ENCODE measurements at regions not wholly inside any gene's neighbourhood (a gene's known extent, or its start where the extent isn't known, plus 50 kb on each side); places are given as distances from the start of the nearest gene placed in this dataset.
"Not testable (repeated sequence)": the region's sequence is repeated elsewhere in the genome, so short reads cannot be mapped to it uniquely, and the experiment has no call there.

DNA sequence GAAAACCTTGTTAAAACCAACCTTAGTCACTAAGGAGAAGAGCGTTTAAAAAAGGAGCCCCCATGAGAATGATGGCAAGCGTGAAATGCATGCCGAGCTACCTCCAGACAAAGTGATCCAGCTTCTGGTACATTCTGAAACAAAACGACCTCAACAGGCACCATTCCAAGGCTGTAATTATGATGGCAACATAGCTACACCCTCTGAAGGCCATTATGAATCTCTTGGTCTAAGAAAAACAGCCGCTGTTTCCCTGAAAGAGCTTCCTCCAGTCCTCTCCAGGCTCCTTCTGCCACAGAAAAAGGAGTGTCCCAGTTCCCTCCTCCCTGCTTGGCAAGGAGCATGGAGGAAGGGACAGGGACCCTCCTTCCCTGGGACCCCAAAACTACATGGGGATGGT, 50.0 kb upstream of the ABLIM1 start:
- peak in 3 of 58 donors; percentile 10 to 16 (median 13) for DNase-seq

- DNase-seq = no peak
These were observed 50.8 kb upstream of the ABLIM1 start for GRCh38 chr10:114708717-114709335.

- no peak for DNase-seq
These were observed 51.9 kb upstream of the ABLIM1 start for GRCh38 chr10:114709984-114710383.

DNA sequence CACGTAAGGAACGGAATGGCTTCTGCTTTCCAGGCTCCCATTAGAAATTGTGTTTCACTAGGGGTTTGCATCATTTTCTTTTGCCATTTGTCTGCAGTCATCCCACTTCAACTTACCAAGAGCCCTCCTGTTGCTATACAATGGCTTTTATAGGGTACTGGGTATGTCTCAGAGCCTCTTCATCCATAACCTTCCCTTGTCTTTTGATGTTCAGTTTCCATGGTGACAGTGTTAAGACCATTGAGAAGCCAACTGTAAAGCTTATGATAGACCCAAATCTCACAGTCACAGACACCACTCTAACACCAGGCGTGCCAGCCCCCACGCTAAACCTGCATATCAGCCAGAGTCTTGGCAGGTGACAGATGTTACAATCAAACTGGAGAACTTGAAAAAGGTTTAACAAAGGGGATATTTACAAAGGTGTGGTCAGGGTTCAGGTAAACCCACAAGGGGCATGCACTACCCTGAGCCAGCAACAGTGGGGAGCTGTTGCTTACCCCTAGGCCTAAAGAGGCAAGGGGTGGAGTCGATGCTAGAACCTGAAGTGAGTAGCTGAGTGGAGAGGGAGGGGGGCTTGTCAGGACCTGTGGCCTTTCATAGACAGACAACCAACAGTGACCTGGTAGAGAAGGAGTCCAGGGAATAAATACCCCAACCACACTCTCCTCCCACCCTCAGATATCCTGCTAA, 53.2 kb upstream of the ABLIM1 start:
- no peak for DNase-seq

- no peak for DNase-seq
These were observed 53.8 kb upstream of the ABLIM1 start for GRCh38 chr10:114711869-114712250.

DNA sequence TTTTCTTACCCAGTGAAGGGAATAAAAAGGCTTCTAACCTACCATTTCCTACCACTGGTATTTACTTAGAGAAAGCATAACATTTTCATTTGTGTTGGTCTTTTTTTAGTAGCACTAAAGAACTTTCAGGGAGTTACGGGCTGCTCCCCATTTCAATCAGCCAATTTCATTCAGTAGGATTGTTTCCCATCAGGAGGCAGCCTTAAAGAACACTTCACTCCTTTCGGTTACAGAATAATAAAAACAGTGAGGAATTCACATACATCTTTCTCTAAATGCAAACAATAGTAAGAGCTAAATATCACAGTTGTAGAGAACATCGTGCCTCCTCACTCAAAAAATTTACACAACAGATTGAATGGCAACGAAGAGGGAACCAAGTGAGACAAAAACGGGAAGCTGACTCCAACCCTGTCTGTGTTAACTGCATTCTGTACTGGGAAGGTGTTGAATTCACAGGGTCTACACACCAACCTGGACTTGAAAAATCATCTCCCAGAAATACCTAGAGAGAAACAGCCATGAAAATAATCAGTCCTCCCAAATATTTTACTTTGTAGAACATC, 55.5 kb upstream of the ABLIM1 start:
- peak in 2 of 58 donors; percentile 10 to 21 for DNase-seq

DNA sequence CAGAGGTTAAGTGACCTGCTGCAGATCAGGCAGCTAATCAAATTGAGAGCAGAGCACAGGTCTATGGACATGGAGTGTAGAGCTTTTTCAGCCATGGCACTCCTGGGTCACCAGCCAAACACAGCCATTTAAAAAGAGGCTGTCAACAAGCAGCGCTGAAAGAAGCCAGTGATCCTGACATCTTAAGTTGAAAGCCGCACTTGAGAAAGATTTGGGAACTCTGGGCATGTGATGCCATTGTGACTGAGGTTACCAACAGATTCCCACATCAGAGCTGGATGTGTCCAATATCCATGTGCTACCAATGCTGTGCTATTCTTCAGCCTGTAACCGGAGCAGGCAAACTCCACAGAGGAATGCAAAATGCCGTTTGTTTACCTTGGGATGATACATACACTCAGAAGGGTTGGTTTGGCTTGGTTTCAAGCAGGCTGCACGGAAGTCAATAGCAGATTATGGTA, 56.2 kb upstream of the ABLIM1 start:
- DNase-seq = peak in 28 of 58 donors; percentile 10 to 75 (median 32)

GRCh38 chr10:114715171-114715670, 57.1 kb upstream of the ABLIM1 start:
- DNase-seq = peak in 1 of 58 donors; percentile 26

DNA sequence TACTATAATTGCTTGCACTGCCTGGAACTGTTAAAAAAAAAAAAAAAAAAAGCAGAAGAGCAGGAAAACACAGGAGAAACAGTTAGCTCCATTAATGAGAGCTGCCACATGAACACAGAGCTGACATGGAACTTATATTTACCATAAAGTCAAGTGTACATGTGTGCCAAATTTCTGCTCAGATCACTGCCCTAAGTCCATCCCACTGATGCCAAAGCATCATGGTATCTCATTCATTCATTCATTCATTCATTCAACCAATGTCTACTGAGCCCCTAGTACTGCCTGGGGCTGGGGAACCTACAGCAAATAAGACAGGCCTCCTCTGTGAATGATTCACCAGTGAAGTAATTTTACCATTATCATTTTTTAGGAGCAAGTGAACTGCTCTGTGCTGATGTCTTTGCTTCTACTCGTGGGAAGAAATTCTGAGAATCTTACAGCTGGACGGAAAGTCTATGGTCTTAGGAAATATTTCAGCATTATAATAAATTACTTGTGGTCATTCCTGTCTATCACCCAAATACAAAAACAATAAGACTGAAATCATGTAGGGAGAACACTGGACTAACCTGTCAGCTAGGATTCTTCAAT, 58.8 kb upstream of the ABLIM1 start:
- no peak for DNase-seq

DNA sequence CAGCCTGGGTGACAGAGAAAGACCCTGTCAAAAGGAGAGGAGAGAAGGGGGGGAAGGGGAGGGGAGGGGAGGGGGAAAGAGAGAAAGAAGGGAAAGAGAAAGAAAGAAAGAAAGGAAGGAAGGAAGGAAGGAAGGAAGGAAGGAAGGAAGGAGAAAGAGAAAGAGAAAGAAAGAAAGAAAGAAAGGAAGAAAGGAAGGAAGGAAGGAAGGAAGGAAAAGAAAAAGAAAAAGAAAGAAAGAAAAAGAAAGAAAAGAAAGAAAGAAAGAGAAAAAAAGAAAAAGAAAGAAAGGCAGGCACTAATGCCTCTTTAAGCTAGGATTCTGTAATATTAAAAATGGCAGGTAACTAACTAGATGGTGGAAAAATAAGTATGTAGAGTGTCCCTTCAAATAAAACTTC, 59.8 kb upstream of the ABLIM1 start:
- not testable (repeated sequence) for DNase-seq

- DNase-seq = peak in 2 of 58 donors; percentile 13 to 33
These were observed 60.3 kb upstream of the ABLIM1 start for GRCh38 chr10:114718374-114718773.

- no peak for DNase-seq
These were observed 61.2 kb upstream of the ABLIM1 start for GRCh38 chr10:114719311-114719710.

DNA sequence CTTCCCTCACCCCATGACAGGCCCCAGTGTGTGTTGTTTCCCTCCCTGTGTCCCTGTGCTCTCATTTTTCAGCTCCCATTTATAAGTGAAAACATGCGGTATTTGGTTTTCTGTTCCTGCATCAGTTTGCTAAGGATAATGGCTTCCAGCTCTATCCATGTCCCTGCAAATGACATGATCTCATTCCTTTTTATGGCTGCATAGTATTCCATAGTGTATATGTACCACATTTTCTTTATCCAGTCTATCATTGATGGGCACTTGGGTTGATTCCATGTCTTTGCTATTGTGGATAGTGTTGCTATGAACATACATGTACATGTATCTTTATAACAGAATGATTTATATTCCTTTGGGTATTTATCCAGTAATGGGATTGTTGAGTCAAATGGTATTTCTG, 61.9 kb upstream of the ABLIM1 start:
- not testable (repeated sequence) for DNase-seq

DNA sequence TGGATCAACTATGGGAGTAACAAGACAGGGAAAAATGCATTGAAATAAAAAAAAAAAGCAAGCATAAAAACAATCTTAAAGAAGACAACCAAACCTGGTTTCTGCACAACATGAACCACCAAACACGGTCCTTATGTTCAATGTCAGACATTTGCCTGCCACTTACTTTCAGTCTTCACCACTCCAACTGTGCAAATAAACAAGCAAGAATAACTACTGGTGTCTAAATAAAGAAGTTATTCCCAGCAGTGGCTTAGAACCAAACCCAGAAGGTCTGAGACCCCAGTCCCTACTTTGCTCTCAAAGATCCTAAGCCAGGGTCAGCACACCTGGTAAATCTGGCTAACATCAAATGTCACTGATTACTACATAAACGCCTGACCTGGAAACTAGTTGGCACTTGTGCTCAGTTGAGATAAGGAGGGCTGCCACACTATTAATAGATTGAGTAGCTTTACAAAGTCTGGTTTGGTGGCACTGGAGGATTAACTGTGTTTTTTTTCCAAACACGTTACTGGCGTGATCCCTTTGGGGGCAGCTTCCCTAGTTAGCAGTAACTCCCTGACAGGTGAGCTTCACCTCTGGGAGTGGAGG, 62.7 kb upstream of the ABLIM1 start:
- no peak for DNase-seq

- not testable (repeated sequence) for DNase-seq
These were observed 64.1 kb upstream of the ABLIM1 start for GRCh38 chr10:114722136-114722535.

GRCh38 chr10:114723361-114723760, 65.3 kb upstream of the ABLIM1 start:
- DNase-seq = no peak

- no peak for DNase-seq
These were observed 66.1 kb upstream of the ABLIM1 start for GRCh38 chr10:114723991-114724715.

GRCh38 chr10:114724716-114725106, 66.6 kb upstream of the ABLIM1 start:
- no peak for DNase-seq

GRCh38 chr10:114726820-114727271, 68.8 kb upstream of the ABLIM1 start:
- no peak for DNase-seq

- DNase-seq = no peak
These were observed 70.2 kb upstream of the ABLIM1 start for GRCh38 chr10:114728325-114728724.

Measured in anterior cingulate cortex (tissue), 58 donors.